Right lobe of liver (tissue), 4 donors: ENCODE measurements at regions not wholly inside any gene's neighbourhood (a gene's known extent, or its start where the extent isn't known, plus 50 kb on each side); places are given as distances from the start of the nearest gene placed in this dataset.

Experiments used
- POLR2A ChIP-seq: fragments of 450-650 bp; IDR thresholded peaks from one replicate; pipeline ENCODE4 v1.6.1; 2017; ENCODE audit warnings: antibody characterized with exemption, mild to moderate bottlenecking
- TF ChIP-seq, protein P1 (sequence below), 4 donors: fragments of 200-600 bp in 3 of 4; fragments of 450-650 bp in 1 of 4; IDR thresholded peaks; one replicate each; pipeline versions ENCODE4 v1.5.1 to v1.8.0; 2016 to 2022; ENCODE audit warnings: antibody characterized with exemption in 4 of 4, mild to moderate bottlenecking in 2 of 4
- donor health status: DM: no; HTN: no; CAD: no.
- donor health status: DM: no; HTN: no; CAD: no.
- donor health status: DM: no; HTN: yes; CAD: no.

DNA sequence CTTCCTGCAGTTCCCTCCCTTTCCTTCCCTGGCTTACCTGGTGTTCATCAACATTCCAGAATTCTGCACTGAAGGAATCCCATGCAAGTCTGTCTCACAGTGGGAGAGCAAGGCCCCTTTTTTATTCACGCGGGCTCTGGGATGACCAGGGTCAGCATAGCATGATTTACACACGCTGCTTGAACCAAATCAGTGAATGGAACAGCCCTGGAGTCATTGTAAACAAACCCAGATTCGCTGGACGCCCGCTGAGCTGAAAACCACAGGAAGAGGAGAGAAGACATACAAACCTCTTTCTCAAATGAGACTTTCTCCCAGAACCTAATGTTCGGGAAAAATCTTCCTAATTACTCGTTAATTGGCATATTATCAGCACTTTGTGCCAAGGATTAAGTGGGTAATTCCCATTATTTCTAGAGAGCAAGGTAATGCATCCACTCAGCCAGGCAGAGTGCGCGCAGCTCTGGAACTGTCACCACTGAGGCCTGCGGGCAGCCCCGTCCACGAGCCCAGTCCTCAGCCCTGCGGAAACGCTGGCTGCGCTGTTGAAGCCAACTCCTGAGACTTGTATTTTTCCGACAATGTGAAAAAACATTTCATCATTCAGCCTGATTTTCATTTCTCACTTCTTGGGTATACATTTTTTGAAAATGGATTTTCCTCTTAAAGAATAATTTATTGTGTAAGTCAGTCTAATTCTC lies 140.0 kb downstream of the ETS2 start:
- no peak for TF ChIP-seq POLR2A
- TF ChIP-seq, protein P1, sequence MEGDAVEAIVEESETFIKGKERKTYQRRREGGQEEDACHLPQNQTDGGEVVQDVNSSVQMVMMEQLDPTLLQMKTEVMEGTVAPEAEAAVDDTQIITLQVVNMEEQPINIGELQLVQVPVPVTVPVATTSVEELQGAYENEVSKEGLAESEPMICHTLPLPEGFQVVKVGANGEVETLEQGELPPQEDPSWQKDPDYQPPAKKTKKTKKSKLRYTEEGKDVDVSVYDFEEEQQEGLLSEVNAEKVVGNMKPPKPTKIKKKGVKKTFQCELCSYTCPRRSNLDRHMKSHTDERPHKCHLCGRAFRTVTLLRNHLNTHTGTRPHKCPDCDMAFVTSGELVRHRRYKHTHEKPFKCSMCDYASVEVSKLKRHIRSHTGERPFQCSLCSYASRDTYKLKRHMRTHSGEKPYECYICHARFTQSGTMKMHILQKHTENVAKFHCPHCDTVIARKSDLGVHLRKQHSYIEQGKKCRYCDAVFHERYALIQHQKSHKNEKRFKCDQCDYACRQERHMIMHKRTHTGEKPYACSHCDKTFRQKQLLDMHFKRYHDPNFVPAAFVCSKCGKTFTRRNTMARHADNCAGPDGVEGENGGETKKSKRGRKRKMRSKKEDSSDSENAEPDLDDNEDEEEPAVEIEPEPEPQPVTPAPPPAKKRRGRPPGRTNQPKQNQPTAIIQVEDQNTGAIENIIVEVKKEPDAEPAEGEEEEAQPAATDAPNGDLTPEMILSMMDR (IDR thresholded peaks at IDR 0.05), result no peak
